Stomach smooth muscle (tissue), 2 donors: ENCODE measurements at regions not wholly inside any gene's neighbourhood (a gene's known extent, or its start where the extent isn't known, plus 50 kb on each side); places are given as distances from the start of the nearest gene placed in this dataset.

Experiments
- H3K27ac ChIP-seq: one replicate; pipeline ENCODE4 v1.7.0; 2013; ENCODE audit warnings: mild to moderate bottlenecking, low read length, inconsistent platforms
- H3K27me3 ChIP-seq, 2 donors: one replicate each; pipeline ENCODE4 v1.7.0; 2013; ENCODE audit warnings: low read length in 2 of 2; ENCODE audit not compliant: insufficient read depth in 2 of 2, control insufficient read depth in 1 of 2
- H3K36me3 ChIP-seq, 2 donors: one replicate each; pipeline ENCODE4 v1.7.0; 2013; ENCODE audit warnings: low read length in 2 of 2; ENCODE audit not compliant: control insufficient read depth in 2 of 2, insufficient read depth in 2 of 2
- H3K4me1 ChIP-seq: one replicate; pipeline ENCODE4 v1.7.0; 2013; ENCODE audit warnings: low read length; ENCODE audit not compliant: control insufficient read depth, insufficient read depth
- H3K4me3 ChIP-seq, 2 donors: one replicate each; pipeline ENCODE4 v1.7.0; 2013; ENCODE audit warnings: low read length in 2 of 2
- H3K9ac ChIP-seq, 2 donors: one replicate each; pipeline ENCODE4 v1.7.0; 2013; ENCODE audit warnings: low read length in 2 of 2, mild to moderate bottlenecking in 1 of 2
- H3K9me3 ChIP-seq, 2 donors: one replicate each; pipeline ENCODE4 v1.7.0; 2013; ENCODE audit warnings: low read length in 2 of 2; ENCODE audit not compliant: control insufficient read depth in 2 of 2
- donor health status: healthy.
- donor health status: Pancreatic carcinoma.

DNA sequence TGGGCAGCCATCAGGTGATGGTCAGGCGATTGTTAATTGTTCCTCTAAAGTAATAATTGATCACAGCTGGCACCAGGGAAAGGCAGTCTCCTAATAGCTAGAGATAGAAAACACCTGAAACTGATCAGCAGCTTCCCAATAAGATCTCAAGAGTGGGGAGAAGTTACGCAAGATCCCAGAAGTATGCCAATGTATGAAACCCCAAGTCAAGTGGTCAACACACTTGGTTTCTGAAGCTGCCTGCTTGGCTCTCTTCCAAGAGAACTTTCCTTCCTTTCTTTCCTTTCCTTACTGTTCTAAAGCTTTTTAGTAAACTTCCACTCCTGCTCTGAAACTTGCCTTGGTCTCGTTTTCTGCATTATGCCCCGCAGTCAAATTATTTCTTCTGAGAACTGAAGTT, 201.6 kb upstream of the SKOR2 start:
- no peaks in the 10 kb centered on the region for H3K4me1 ChIP-seq
- no peak overlapping the region for H3K4me3 ChIP-seq
- no peaks in the 10 kb centered on the region for H3K36me3 ChIP-seq
- no peaks in the 10 kb centered on the region for H3K9me3 ChIP-seq
- no peaks in the 10 kb centered on the region for H3K27me3 ChIP-seq
- H3K27ac ChIP-seq: no peak overlapping the region
- H3K9ac ChIP-seq: no peak overlapping the region

DNA sequence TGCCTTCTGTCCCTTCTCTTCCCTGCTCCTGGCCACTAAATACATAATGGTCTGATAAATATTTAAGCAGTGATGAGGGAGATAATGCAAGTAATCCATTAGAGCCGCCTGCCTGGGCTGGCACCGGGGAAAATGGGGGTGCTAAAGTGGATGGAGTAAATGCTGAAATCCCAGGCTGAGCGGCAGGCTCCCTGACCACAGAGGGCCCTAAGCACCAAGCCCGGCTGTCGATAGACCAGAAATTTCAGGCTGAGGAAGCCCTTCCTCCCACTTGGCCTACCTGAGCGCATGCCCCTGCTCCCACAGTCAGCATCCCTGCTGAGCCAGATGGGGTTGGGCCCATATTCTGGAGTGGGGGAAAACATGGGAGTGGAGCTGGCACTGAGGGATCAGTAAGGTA, 197.5 kb upstream of the SKOR2 start:
- Histone ChIP-seq H3K27ac (no peak overlapping the region), H3K9ac (no peak overlapping the region), H3K4me3 (no peak overlapping the region)

DNA sequence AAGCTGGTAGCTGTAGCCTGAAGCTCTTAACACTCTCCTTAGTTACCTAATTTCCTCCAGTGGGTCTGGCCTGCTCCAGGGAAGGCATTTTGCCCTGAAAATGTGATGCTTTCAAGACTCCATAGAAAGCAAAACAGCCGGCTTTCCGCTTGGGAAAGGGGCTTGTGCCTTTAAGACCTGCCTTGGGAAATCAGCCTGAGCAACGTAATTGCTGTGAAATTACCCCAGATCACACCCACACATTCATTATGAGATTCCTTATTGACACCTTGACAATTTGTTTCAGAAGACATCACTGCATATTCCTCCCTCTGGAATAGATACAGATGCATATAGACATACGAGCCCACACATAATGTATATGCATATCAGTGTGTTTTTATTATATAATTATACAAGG, 190.5 kb upstream of the SKOR2 start:
- no peaks in the 10 kb centered on the region for H3K36me3 ChIP-seq
- H3K4me1 ChIP-seq: no peaks in the 10 kb centered on the region
- peaks cover 0 to 2% of the 10 kb centered on the region in 2 donors for H3K27me3 ChIP-seq
- H3K9me3 ChIP-seq: no peaks in the 10 kb centered on the region
- H3K4me3 ChIP-seq: no peak overlapping the region
- H3K9ac ChIP-seq: no peak overlapping the region
- no peak overlapping the region for H3K27ac ChIP-seq

More for the DNA sequence above, 197.5 kb upstream of the SKOR2 start:
- no peaks in the 10 kb centered on the region for H3K9me3 ChIP-seq
- H3K4me1 ChIP-seq: no peaks in the 10 kb centered on the region
- no peaks in the 10 kb centered on the region for H3K36me3 ChIP-seq
- no peaks in the 10 kb centered on the region for H3K27me3 ChIP-seq

DNA sequence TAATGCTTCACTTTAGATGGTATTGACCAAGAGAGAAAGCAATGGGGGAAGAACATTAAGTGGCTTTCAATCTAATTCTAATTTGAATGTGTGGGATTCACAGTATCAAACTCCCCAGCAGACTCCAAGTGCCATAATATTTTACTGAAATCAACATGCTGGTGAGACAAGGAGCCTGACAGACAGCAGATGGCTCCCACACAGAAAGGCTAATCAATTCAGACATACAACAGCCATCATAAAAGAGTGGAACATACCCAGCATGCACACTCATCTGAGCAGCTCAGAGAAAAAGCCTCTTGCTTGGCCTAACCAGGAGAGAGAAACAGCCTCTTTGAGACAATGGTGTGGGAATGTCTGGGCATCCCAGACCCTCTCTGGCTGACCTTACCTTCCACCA, 186.5 kb upstream of the SKOR2 start:
- Histone ChIP-seq H3K4me3 (no peak overlapping the region), H3K36me3 (no peaks in the 10 kb centered on the region), H3K9me3 (no peaks in the 10 kb centered on the region), H3K27ac (no peak overlapping the region), H3K9ac (no peak overlapping the region), H3K27me3 (peaks cover 0 to 2% of the 10 kb centered on the region in 2 donors), H3K4me1 (no peaks in the 10 kb centered on the region)

DNA sequence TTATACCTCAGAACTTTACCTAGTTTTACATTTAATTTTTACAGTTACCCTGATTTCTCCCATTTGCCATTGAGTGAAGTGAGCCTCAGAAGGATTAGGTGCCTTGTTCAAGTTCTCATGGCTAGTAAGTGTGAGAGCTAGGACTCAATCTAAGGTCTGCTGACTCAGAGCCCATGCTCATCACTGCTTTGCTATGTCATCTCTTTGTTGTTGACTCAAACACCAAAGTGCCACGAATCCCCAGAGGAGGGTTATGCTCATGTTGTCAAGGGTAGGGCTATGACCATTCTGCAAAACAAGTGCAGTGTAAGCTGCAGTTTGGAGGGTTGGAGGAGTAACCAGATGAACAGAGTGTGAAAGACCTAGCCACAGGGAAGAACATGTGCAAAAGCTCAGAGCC, 185.4 kb upstream of the SKOR2 start:
- Histone ChIP-seq H3K9me3 (no peaks in the 10 kb centered on the region), H3K27me3 (peaks cover 0 to 2% of the 10 kb centered on the region in 2 donors), H3K4me3 (no peak overlapping the region), H3K36me3 (no peaks in the 10 kb centered on the region), H3K4me1 (no peaks in the 10 kb centered on the region), H3K27ac (no peak overlapping the region), H3K9ac (no peak overlapping the region)

DNA sequence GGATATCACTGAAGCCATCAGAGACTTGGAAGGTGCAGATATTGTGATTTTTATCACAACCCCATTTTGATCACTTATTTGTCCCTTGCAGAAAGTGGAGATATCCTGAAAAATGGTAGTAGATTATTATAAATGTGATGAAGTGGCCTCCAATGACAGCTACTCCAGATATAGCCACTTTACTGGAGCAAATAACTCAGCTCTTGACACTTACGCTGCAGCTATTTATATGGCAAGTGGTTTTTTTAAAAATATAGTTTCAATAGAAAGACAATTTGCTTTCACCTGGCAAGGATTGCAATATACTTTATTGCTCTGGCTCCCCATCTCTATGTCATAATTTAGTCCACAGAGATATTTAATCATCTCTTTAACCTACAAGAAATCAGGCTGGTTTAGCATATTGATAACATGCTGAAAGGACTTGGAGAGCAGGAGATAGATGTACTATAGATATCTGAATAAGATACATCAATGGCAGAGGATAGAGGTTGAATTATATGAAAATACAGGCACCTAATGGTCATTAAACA, 182.8 kb upstream of the SKOR2 start:
- Histone ChIP-seq H3K4me3 (no peak overlapping the region), H3K36me3 (no peaks in the 10 kb centered on the region), H3K27me3 (peaks cover 0 to 2% of the 10 kb centered on the region in 2 donors), H3K27ac (no peak overlapping the region), H3K4me1 (no peaks in the 10 kb centered on the region), H3K9me3 (no peaks in the 10 kb centered on the region), H3K9ac (no peak overlapping the region)

DNA sequence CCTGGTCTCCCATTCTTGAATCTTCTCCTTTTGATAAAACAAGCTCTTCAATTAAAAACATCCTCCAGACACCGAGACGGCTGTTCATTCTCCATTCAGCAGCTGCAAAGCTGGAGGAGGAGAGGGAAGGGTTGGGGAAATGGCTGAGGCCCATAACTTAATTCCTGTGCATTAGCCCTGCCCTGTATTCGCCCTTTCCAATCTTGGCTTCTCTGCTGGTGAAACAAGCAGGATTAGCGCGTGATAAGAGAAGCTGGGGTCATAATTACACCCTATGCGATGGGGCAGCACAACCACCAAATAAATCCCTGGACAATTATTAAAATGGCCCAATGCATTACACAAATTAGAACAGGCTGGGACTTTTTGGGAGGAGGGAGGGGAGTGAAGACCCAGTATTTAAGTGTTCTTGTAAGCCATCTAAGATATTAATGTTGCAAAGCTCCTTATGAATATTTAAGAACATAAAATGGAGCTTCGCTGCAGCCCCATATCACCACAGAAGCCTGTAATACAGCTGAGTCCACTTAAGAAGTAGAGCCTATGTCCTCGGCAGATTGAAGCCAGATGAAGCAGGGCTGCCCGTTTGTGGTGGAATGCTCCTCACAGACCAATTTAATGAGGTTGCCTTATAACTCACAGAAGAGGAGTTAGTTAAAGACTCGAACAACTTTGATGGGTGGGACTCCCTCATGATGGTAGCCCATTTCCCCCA, 176.6 kb upstream of the SKOR2 start:
- no peak overlapping the region for H3K27ac ChIP-seq
- H3K36me3 ChIP-seq: no peaks in the 10 kb centered on the region
- H3K9ac ChIP-seq: no peak overlapping the region
- H3K4me3 ChIP-seq: no peak overlapping the region
- H3K9me3 ChIP-seq: peaks cover 0 to 3% of the 10 kb centered on the region in 2 donors
- H3K4me1 ChIP-seq: no peaks in the 10 kb centered on the region
- no peaks in the 10 kb centered on the region for H3K27me3 ChIP-seq

DNA sequence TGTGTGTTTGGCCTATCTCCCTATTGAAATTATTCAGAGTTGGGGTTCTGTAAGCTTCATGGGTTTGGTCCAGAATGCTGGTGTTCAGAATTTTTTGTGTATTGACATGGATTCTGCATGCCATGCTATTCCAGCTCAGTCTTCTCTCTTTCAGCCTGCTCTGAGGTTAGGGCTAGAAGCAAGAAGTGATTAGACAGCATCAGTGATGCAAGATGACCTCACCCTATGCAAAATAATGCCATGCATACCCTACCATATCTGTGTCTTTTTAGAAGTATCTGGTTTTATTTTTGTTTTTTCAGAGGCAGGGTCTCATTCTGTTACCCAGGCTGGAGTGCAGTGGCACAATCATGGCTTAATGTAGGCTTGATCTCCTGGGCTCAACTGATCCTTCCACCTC, 175.6 kb upstream of the SKOR2 start:
- H3K4me1 ChIP-seq: no peaks in the 10 kb centered on the region
- no peak overlapping the region for H3K9ac ChIP-seq
- no peaks in the 10 kb centered on the region for H3K36me3 ChIP-seq
- H3K9me3 ChIP-seq: peaks cover 0 to 3% of the 10 kb centered on the region in 2 donors
- no peak overlapping the region for H3K4me3 ChIP-seq
- H3K27ac ChIP-seq: no peak overlapping the region
- H3K27me3 ChIP-seq: no peaks in the 10 kb centered on the region

DNA sequence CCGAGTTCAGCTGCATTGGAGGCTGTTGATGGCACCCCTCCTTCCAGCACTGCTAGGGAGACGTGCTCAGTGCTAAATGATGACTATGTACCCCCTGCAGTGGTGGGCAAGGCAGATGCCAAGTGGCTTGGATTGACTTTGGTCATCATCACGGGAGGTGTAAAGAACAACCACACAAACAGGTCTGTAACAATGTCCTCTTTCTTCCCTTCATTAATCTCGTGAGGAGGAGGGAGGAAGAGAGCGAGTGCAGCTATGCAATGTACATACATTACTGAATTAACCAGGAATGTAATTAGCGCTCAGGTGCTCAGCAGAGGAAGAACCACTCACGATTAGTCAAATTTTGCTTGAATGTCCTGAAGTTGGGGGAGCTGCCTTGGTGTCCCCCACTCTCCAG, 173.9 kb upstream of the SKOR2 start:
- Histone ChIP-seq H3K9me3 (peaks cover 0 to 3% of the 10 kb centered on the region in 2 donors), H3K4me3 (no peak overlapping the region), H3K4me1 (no peaks in the 10 kb centered on the region), H3K9ac (no peak overlapping the region), H3K27me3 (no peaks in the 10 kb centered on the region), H3K27ac (no peak overlapping the region), H3K36me3 (no peaks in the 10 kb centered on the region)

DNA sequence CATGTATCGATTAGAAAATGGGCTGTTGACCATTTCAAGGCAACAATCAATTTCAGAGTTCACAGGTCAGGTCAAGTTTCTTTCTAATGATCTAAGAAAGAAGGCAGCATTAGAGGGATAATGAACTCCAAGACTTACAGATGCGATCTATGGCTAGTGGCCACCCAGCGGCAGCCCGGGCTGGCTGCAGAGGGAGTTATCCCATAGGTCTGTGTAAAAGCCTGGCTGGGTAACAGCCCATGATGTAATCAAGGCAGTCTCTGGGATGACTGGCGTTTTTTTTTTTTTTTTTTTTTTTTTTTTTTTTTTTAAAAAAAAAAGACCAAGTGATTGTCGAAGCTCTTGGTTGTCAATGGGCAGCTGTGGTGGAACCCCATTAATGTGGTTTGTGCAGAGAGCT, 171.1 kb upstream of the SKOR2 start:
- Histone ChIP-seq H3K36me3 (no peaks in the 10 kb centered on the region), H3K27me3 (peaks cover 0 to 3% of the 10 kb centered on the region in 2 donors), H3K9me3 (no peaks in the 10 kb centered on the region), H3K27ac (no peak overlapping the region), H3K4me1 (no peaks in the 10 kb centered on the region), H3K4me3 (no peak overlapping the region), H3K9ac (no peak overlapping the region)

DNA sequence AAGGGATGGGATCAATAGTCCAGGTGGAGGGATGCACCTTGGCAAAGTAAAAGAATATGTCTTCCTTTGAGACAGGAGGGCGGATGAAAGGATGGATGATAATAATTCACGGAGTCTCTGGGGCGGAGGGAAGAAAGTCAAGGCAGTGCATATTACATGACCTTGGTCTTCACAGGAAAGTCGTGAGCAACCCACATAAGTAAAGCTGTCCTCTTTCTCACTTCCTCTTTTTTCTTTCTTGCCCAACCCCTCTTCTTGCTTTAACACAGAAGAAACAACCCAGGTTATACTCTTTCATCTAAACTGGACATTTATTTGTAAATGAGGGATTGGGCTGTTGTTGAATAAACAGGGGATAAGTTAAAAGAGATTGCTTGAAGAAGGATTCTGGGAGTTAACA, 168.7 kb upstream of the SKOR2 start:
- Histone ChIP-seq H3K27me3 (peaks cover 8 to 9% of the 10 kb centered on the region in 2 donors), H3K27ac (no peak overlapping the region)

More for the DNA sequence above, 168.7 kb upstream of the SKOR2 start:
- H3K36me3 ChIP-seq: no peaks in the 10 kb centered on the region
- no peaks in the 10 kb centered on the region for H3K9me3 ChIP-seq
- no peaks in the 10 kb centered on the region for H3K4me1 ChIP-seq
- H3K9ac ChIP-seq: no peak overlapping the region
- H3K4me3 ChIP-seq: no peak overlapping the region
